SK-N-MC (cell line): ENCODE measurements at regions not wholly inside any gene's neighbourhood (a gene's known extent, or its start where the extent isn't known, plus 50 kb on each side); places are given as distances from the start of the nearest gene placed in this dataset.

Experiments used
- DNase-seq: peaks from one replicate; pipeline ENCODE4 v3.0.0-alpha.2; 2011; ENCODE audit warnings: low read depth, low spot score
- H3K27ac ChIP-seq: fragments of 200-600 bp; sonication (generic); 2 replicates; pipeline ENCODE4 v1.5.1; 2016; ENCODE audit warnings: mixed run types
- H3K36me3 ChIP-seq: fragments of 200-600 bp; sonication (generic); 2 replicates; pipeline ENCODE4 v1.6.1; 2017; ENCODE audit warnings: antibody characterized with exemption, low read length, mixed read lengths; ENCODE audit not compliant: insufficient read depth
- H3K4me3 ChIP-seq: fragments of 200-600 bp; sonication (generic); 2 replicates; pipeline ENCODE4 v1.5.1; 2016
- H3K9ac ChIP-seq: fragments of 200-600 bp; sonication (generic); 2 replicates; pipeline ENCODE4 v1.8.0; 2017; ENCODE audit warnings: mixed run types, mixed read lengths; ENCODE audit not compliant: insufficient read length
- H3K9me3 ChIP-seq: fragments of 200-600 bp; sonication (generic); 2 replicates; pipeline ENCODE4 v1.6.1; 2017; ENCODE audit warnings: low read depth, mild to moderate bottlenecking, antibody characterized with exemption, low read length, moderate library complexity, mixed read lengths
- EZH2 ChIP-seq: fragments of 200-600 bp; sonication (generic); IDR thresholded peaks from one replicate; pipeline ENCODE4 v1.6.1; 2017; ENCODE audit warnings: antibody characterized with exemption
- FOXP2 ChIP-seq: optimal IDR thresholded peaks from 2 replicates; pipeline ENCODE3; 2011; ENCODE audit warnings: mild to moderate bottlenecking, moderate library complexity; ENCODE audit not compliant: insufficient read depth; ENCODE audit errors: extremely low read length, control extremely low read depth
- POLR2AphosphoS5 ChIP-seq: IDR thresholded peaks from 2 replicates; pipeline ENCODE4 v1.6.1; 2012; ENCODE audit warnings: mild to moderate bottlenecking, low read depth, low read length, borderline replicate concordance

DNA sequence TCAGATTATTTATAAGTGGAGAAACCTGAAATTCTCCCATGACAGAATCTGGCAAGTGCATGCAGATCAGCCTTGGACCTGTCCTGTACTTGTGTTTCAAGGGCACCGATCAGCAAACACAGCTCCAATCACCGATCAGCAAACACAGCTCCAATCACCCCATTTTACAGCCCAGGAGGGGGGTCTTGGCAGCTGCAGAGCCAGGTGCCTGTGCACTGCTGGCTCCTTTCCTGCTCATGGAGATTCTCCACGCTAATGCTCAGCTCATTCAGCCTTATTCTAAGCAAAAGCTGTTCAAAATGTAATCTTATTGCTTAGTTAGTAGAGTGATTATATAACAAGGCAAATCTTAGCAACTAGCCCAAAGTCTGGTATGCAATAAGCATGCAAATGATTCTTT lies 623.1 kb upstream of the HS6ST1 start:
- DNase-seq: no peak
- no peak overlapping the region for H3K9ac ChIP-seq
- no peaks in the 10 kb centered on the region for H3K36me3 ChIP-seq
- no peak overlapping the region for H3K4me3 ChIP-seq
- H3K27ac ChIP-seq: no peak overlapping the region
- no peak for TF ChIP-seq EZH2
- TF ChIP-seq FOXP2: no peak
- TF ChIP-seq POLR2AphosphoS5: no peak
- H3K9me3 ChIP-seq: no peaks in the 10 kb centered on the region

DNA sequence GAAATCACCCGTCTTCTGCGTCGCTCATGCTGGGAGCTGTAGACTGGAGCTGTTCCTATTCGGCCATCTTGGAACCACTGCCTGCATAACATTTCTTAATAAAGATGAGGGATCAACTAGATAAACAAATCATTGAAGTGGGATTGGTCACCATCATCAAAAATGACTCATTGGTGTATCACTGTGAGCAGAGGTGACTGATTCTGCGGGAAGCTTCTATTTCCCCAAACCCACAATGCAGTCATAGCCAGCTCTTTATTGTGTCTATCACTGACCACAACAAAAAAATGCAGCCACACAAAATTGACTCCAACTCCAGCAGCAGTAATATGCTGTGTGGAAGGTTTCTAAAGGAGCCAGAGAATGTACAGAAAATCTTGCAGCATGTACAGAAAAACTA lies 630.7 kb upstream of the HS6ST1 start:
- H3K4me3 ChIP-seq: no peak overlapping the region
- H3K27ac ChIP-seq: no peak overlapping the region
- no peaks in the 10 kb centered on the region for H3K9me3 ChIP-seq
- H3K36me3 ChIP-seq: no peaks in the 10 kb centered on the region
- TF ChIP-seq EZH2 (no peak), POLR2AphosphoS5 (no peak)
- no peak for DNase-seq
- H3K9ac ChIP-seq: no peak overlapping the region

DNA sequence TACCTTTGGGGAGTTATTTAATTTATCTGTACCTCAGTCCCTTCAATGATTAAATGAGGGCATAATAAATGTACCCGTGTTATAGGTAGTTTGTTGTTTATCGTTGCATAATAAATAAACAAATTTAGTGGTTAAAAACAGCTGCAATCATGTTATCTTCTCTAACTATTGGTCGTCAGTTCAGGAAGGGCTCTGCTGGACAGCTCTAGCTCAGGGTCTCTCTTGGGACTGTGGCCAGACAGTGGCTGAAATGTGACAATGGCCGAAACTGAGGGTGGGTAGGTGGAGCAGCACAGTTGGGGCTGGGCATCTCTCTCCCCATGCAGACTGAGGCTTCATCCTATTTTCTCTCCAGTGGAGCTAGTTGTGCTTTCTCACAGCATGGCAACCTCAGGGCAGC lies 632.1 kb upstream of the HS6ST1 start:
- DNase-seq: no peak
- no peak for TF ChIP-seq EZH2

DNA sequence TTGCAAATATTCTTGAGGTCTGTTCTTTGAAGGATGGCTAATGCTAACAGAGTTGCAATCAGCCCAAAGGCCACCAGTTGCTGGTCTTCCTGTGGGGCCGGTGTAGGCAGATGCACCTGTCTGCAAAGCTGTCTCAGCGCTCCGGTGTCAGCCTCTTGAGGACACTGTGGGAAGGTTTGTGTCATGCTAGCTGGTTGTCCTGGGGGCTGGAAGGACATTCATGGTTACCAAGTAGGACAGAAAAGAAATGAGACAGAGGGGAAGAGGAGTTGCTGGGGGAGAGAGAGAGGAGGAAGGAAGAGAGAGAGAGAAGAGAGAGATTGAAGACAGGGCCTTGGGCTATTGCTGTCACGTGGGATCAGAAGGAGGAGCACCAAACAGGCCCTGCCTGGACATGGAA lies 639.6 kb upstream of the HS6ST1 start:
- DNase-seq: no peak
- H3K9me3 ChIP-seq: no peaks in the 10 kb centered on the region
- H3K27ac ChIP-seq: no peak overlapping the region
- H3K4me3 ChIP-seq: no peak overlapping the region
- no peaks in the 10 kb centered on the region for H3K36me3 ChIP-seq
- no peak overlapping the region for H3K9ac ChIP-seq
- TF ChIP-seq EZH2 (no peak), FOXP2 (no peak), POLR2AphosphoS5 (no peak)

More for the DNA sequence above, 632.1 kb upstream of the HS6ST1 start:
- Histone ChIP-seq H3K36me3 (no peaks in the 10 kb centered on the region), H3K9ac (no peak overlapping the region), H3K4me3 (no peak overlapping the region), H3K9me3 (no peaks in the 10 kb centered on the region), H3K27ac (no peak overlapping the region)

DNA sequence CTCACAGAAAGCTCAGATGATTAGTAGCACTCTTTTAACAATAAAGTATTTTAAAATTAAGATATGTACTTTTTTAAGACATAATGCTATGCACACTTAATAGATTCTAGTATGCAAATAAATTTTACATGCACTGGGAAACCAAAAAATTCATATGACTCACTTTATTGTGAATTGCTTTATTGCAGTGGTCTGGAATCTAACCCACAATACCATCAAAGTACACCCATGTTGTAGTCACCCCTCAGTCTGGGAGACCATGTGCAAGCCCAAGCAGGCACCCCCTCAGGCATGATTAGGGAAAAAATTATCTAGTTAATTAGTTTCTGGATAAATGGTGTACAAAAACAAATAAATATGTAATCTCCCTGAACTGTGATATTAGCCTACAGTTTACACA lies 649.0 kb upstream of the HS6ST1 start:
- no peak overlapping the region for H3K4me3 ChIP-seq
- no peak overlapping the region for H3K9ac ChIP-seq
- DNase-seq: no peak
- no peaks in the 10 kb centered on the region for H3K36me3 ChIP-seq
- no peak for TF ChIP-seq POLR2AphosphoS5
- TF ChIP-seq EZH2: no peak
- TF ChIP-seq FOXP2: no peak
- no peaks in the 10 kb centered on the region for H3K9me3 ChIP-seq
- H3K27ac ChIP-seq: no peak overlapping the region

DNA sequence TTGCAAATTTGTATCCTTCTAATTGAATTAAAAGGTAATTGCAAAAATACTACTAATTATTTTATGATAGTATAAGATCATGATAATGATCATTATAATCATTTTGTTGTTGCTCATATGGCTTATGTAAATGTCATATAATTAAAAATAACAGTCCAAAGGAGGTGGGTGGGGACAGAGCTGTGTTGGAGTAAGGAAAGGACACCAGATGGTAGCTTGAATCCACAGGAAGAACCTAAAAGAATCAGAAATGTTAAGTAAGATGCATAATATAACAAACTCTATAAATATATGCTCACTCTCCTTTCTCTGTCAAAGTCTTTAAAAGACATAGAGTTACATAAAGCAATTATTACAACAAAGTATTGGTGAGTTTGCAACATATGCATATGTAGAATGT lies 650.7 kb upstream of the HS6ST1 start:
- no peak overlapping the region for H3K27ac ChIP-seq
- H3K36me3 ChIP-seq: no peaks in the 10 kb centered on the region
- TF ChIP-seq FOXP2 (no peak), EZH2 (no peak), POLR2AphosphoS5 (no peak)
- no peak overlapping the region for H3K9ac ChIP-seq
- H3K4me3 ChIP-seq: no peak overlapping the region
- DNase-seq: no peak
- H3K9me3 ChIP-seq: no peaks in the 10 kb centered on the region

DNA sequence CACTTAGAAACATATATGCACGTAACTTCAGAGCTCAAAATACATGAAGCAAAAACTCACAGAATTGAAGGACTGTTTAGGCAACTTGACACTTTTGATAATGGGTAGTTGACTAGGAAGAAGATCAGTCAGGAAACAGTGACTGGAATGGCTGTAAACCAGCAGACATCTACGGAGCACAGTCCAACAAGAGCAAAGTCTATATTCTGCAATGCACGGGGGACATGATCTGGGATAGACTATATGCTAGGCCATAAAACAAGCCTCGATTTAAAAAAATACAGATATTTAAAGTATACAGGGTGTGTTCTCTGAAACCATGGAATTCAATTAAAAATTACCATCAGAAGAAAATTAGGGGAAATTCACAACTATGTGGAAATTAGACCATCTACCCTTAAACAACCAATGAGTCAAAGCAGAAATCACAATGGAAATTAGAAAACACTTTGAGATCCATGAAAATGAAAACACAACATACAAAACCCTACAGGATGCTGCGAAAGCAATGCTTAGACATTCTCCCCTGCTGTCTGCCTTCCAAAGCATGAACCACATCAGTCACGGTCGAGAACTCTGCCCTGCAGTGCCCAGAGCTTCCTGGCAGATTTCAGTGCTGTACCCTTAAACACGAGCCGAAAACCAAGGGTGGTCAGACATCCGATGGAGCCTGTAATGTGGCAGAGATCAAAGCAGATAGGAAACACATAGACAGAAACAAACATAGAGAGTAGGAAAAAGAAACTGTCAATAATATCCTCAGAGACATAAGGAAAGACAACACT lies 651.9 kb upstream of the HS6ST1 start:
- no peaks in the 10 kb centered on the region for H3K36me3 ChIP-seq
- H3K9me3 ChIP-seq: no peaks in the 10 kb centered on the region
- no peak overlapping the region for H3K9ac ChIP-seq
- no peak for DNase-seq
- TF ChIP-seq FOXP2 (no peak), EZH2 (no peak), POLR2AphosphoS5 (no peak)
- H3K27ac ChIP-seq: no peak overlapping the region
- no peak overlapping the region for H3K4me3 ChIP-seq

DNA sequence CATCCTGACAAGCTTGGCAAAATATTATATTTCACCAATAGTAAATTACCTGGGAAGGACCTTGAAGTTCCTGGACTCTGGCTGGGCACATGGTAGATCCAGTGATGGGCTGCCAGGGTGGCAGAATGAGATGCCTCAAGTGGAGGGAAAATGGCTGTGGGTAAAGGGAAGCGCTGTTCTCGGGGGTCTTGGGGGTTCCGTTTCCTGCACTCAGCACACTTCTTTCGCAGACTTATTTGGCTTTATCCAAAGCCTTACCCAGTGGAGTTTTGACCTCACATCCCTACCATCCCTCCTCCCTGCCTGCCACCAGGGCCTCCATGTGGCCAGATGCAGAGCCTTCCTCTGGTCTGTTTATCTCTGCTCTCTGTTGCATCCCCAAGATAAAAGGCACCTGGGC lies 654.9 kb upstream of the HS6ST1 start:
- no peak overlapping the region for H3K9ac ChIP-seq
- no peaks in the 10 kb centered on the region for H3K9me3 ChIP-seq
- H3K4me3 ChIP-seq: no peak overlapping the region
- TF ChIP-seq POLR2AphosphoS5 (no peak), EZH2 (no peak), FOXP2 (no peak)
- no peak for DNase-seq
- no peak overlapping the region for H3K27ac ChIP-seq
- no peaks in the 10 kb centered on the region for H3K36me3 ChIP-seq

DNA sequence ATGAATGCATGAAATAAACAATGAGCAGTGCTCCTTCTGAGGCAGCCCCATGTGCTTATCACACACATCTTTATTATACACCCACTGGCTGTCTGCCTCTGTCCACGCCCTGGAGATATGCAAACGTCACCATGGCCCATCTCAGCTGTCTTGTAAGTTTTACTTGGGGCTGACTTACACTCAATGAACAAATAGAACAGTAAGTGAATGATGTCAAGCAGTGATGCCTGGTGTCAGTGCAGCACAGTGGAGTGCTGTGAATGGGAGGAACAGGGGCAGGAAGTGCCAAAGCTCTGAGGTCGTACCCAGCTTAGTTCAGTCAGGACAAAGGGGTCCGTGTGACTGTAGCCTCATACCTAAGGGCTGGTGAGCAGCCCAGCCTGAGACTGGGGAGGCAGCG lies 659.5 kb upstream of the HS6ST1 start:
- no peak overlapping the region for H3K27ac ChIP-seq
- TF ChIP-seq POLR2AphosphoS5 (no peak), EZH2 (no peak), FOXP2 (no peak)
- no peak overlapping the region for H3K9ac ChIP-seq
- no peak overlapping the region for H3K4me3 ChIP-seq
- H3K36me3 ChIP-seq: no peaks in the 10 kb centered on the region
- H3K9me3 ChIP-seq: no peaks in the 10 kb centered on the region
- no peak for DNase-seq
